ENCODE measurements at regions not wholly inside any gene's neighbourhood (a gene's known extent, or its start where the extent isn't known, plus 50 kb on each side); places are given as distances from the start of the nearest gene placed in this dataset.
"Not testable (repeated sequence)": the region's sequence is repeated elsewhere in the genome, so short reads cannot be mapped to it uniquely, and the experiment has no call there.

DNA sequence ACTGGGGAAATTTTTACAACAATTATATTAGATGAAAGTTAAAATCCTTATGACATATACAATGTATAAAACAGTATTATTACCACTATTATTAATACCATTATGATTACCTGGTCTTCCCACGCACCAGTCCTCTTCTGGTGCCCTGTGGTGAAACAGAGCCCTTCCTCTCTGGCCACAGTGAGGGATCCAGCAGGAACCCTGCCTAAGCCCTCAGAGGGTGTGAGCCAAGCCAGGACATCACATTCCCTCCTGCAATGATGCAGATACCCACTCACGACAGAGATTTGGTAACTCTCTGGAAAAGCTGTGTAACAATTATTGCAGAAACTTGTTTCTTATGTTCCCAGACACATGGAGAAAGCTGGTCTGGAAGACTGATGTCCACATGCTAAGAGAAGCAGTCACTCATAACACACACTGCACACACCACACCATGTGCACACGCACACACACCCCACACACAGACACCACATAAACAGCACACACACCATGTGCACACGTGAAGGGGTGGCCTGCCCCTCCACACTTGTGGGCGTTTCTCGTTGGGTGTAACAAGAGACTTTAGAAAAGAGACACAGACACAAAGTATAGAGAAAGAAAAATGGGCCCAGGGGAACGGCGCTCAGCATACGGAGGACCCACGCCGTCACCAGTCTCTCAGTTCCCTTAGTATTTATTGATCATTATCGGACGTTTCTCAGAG lies 1373.8 kb upstream of the DEFB115 start:
- DNase-seq = not testable (repeated sequence)

DNA sequence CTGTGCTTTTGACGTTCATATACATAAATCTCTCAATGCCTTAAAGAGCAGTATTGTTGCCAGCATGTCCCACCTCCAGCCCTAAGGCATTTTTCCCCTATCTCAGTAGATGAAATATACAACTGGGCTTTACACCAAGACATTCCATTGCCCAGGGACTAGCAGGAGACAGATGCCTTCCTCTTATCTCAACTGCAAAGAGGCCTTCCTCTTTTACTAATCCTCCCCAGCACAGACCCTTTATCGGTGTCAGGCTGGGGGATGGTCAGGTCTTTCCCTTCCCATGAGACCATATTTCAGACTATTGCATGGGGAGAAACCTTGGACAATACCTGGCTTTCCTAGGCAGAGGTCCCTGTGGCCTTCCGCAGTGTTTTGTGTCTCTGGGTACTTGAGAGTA lies 1373.1 kb upstream of the DEFB115 start:
- not testable (repeated sequence) for DNase-seq

DNA sequence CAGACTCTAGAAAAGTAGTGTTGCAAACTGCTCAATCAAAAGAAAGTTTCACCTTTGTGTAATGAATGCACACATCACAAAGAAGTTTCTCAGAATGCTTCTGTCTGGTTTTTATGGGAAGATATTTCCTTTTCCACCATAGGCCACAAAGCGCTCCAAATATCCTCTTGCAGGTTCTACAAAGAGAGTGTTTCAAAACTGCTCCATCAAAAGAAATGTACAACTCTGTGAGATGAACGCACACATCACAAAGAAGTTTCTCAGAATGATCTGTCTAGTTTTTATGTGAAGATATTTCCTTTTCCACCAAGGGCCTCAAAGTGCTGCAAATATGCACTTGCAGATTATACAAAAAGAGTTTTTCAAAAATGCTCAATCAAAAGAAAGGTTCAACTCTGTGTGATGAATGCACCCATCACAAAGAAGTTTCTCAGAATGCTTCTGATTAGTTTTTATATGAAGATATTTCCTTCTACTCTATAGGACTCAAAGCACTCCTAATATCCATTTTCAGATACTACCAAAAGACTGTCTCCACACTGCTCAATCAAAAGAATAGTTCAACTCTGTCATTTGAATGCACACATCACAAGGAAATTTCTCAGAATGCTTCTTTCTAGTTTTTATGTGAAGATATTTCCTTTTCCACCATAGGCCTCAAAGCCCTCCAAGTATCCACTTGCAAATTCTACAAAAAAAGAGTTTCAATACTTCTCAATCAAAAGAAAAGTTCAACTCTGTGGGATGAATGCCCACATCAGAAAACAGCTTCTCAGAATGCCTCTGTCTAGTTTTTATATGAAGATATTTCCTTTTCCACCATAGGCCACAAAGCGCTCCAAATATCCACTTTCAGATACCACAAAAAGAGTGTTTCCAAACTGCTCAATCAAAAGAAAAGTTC lies 1371.9 kb upstream of the DEFB115 start:
- DNase-seq = not testable (repeated sequence)

DNA sequence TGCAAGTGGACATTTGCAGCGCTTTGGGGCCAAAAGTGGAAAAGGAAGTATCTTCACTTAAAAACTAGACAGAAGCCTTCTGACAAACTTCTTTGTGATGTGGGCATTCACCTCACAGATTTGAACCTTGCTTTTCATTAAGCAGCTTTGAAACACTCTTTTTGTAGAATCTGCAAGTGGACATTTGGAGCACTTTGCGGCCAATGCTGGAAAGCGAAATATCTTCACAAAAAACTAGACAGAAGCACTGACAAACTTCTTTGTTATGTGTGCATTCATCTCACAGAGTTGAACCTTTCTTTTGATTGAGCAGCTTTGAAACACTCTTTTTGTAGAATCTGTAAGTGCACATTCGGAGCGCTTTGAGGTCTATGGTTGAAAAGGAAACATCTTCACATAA lies 1365.9 kb upstream of the DEFB115 start:
- DNase-seq = not testable (repeated sequence)

All from stimulated activated CD4-positive, alpha-beta T cell treated with anti-CD3 and anti-CD28 coated beads, Interleukin-12 subunit alpha, Interleukin-12 subunit beta, amount 100 ng/mL, for 4 hours (primary cell).